Mesenchymal stem cell (in vitro differentiated cells and primary cell): ENCODE measurements at regions not wholly inside any gene's neighbourhood (a gene's known extent, or its start where the extent isn't known, plus 50 kb on each side); places are given as distances from the start of the nearest gene placed in this dataset. TPM values are rescaled to one million over a fixed set of nuclear protein-coding genes. Genes with fewer than 3 reads are reported as not detected.

Source experiments
- small RNA-seq: library from polyadenylated mRNA; stranded (forward); fragments of <200 nt; extraction: miRNeasy Mini kit (QIAGEN cat#:217004); gene quantifications from one replicate; pipeline ENCODE3, GENCODE V24; 2013; ENCODE audit warnings: low read depth

Small RNAs in the stretch of these regions (small RNA-seq; reads per million reads assigned to genes)
- gene RNA5SP309: not detected
